Tibial artery (tissue), 4 donors: ENCODE measurements at regions not wholly inside any gene's neighbourhood (a gene's known extent, or its start where the extent isn't known, plus 50 kb on each side); places are given as distances from the start of the nearest gene placed in this dataset.

ENCODE experiments used
- DNase-seq, 2 donors: peaks; one replicate each; pipeline ENCODE4 v3.0.0-alpha.2; 2019
- H3K27ac ChIP-seq, 2 donors: fragments of 200-600 bp; sonication (generic) in 1 of 2; 1 replicate in 1 of 2; 2 replicates in 1 of 2; pipeline ENCODE4 v1.5.1; 2018 to 2019; ENCODE audit warnings: mild to moderate bottlenecking in 1 of 2
- H3K27me3 ChIP-seq, 2 donors: fragments of 200-600 bp; sonication (generic) in 1 of 2; one replicate each; pipeline versions ENCODE4 v1.5.1 to v1.6.0; 2016 to 2019
- H3K36me3 ChIP-seq, 3 donors: fragments of 200-600 bp; sonication (generic) in 2 of 3; one replicate each; pipeline ENCODE4 v1.5.1; 2016 to 2019; ENCODE audit warnings: mild to moderate bottlenecking in 2 of 3
- H3K4me1 ChIP-seq, 4 donors: fragments of 200-600 bp; sonication (generic) in 2 of 4; 1 replicate in 3 of 4; 2 replicates in 1 of 4; pipeline ENCODE4 v1.5.1; 2016 to 2019
- H3K4me3 ChIP-seq, 2 donors: fragments of 200-600 bp; sonication (generic) in 1 of 2; 1 replicate in 1 of 2; 2 replicates in 1 of 2; pipeline ENCODE4 v1.5.1; 2018 to 2019; ENCODE audit warnings: mild to moderate bottlenecking in 2 of 2
- H3K9me3 ChIP-seq, 3 donors: fragments of 200-600 bp; sonication (generic) in 1 of 3; one replicate each; pipeline ENCODE4 v1.5.1; 2016 to 2019
- intact Hi-C: fragments of 100-400 bp; cut with DNase I; formaldehyde crosslinking; loops from one replicate; pipeline ENCODE4 v1.15.0; 2023; ENCODE audit warnings: low total_unique reads
- TF ChIP-seq, protein P1 (sequence below), 2 experiments: fragments of 200-600 bp in 1 of 2; fragments of 450-650 bp in 1 of 2; IDR thresholded peaks; one replicate each; pipeline ENCODE4 v1.5.1; 2017 to 2019; ENCODE audit warnings: antibody characterized with exemption in 2 of 2, mild to moderate bottlenecking in 1 of 2, moderate library complexity in 1 of 2

DNA sequence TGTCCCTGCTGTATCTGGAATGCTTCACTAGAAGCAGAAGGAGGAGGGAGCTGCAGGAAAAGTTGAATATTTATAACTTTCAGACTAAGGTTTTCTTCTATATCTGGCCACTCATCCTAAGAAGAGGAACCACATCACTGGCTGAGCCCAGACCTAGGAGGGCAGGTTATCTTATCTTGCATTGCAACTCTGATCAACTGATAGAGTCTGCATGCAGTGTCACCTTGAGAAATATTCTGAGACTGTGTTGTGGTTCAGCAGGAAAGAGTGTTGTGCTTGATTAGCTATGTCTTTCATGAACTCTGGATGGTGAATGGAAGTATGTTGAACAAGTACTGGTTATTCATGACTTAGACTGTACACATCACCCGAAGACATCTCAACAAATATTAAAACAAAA lies 460.0 kb downstream of the TOX3 start:
- H3K27me3 ChIP-seq: no peaks in the 10 kb centered on the region
- no peak overlapping the region for H3K27ac ChIP-seq
- no peak overlapping the region for H3K4me3 ChIP-seq
- TF ChIP-seq, protein P1, sequence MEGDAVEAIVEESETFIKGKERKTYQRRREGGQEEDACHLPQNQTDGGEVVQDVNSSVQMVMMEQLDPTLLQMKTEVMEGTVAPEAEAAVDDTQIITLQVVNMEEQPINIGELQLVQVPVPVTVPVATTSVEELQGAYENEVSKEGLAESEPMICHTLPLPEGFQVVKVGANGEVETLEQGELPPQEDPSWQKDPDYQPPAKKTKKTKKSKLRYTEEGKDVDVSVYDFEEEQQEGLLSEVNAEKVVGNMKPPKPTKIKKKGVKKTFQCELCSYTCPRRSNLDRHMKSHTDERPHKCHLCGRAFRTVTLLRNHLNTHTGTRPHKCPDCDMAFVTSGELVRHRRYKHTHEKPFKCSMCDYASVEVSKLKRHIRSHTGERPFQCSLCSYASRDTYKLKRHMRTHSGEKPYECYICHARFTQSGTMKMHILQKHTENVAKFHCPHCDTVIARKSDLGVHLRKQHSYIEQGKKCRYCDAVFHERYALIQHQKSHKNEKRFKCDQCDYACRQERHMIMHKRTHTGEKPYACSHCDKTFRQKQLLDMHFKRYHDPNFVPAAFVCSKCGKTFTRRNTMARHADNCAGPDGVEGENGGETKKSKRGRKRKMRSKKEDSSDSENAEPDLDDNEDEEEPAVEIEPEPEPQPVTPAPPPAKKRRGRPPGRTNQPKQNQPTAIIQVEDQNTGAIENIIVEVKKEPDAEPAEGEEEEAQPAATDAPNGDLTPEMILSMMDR (IDR thresholded peaks at IDR 0.05): no peak
- H3K36me3 ChIP-seq: no peaks in the 10 kb centered on the region
- no peak for DNase-seq
- H3K4me1 ChIP-seq: no peaks in the 10 kb centered on the region
- no peaks in the 10 kb centered on the region for H3K9me3 ChIP-seq
- intact Hi-C loops: no loop called here

DNA sequence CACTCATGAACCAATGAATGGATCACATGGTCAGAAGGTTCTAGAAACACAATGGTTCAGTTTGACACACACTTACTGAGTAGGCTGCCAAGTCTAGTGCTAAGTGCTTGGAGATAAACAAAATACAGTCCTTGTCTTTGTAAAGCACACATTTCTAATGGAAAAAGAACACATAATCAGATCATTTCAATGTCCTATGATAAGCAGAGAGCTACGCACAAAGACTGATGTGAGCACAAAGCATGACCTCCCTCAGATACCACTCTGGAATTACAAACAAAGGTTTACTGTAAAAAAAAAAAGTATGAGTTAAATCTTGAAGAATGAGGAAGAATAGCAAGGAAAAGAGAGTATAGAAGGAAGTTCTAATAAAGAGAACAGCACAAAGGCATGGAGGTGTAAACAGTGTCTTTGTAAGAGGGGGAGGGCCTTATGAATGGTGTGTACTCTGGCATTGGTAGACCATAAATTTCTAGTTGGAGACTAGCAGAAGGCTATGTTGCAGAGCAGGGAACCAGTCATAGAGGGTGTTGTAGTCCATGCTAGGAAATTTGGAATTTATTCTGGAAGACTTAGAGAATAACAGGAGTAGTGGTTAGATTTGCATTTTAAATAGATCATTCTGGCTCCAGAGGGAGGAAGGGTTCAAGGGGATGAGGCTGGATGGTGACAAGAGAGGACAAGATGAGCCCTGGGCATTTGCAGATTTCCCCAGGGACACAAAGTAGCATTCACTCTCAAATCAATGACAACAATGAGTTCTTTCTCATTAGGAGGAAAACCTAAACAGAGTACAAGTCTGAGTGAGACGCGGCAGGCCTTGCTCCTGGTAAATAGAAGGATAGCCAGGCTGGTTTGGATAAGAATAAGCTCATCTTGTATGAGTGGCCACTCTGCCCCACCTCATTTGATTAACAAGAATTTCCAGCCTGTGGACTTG lies 468.0 kb downstream of the TOX3 start:
- TF ChIP-seq, protein P1 (IDR thresholded peaks at IDR 0.05): no peak
- DNase-seq: no peak
- Histone ChIP-seq H3K4me3 (no peak overlapping the region), H3K27ac (no peak overlapping the region), H3K27me3 (no peaks in the 10 kb centered on the region), H3K4me1 (no peaks in the 10 kb centered on the region), H3K9me3 (no peaks in the 10 kb centered on the region), H3K36me3 (no peaks in the 10 kb centered on the region)
- intact Hi-C loops: no loop called here

DNA sequence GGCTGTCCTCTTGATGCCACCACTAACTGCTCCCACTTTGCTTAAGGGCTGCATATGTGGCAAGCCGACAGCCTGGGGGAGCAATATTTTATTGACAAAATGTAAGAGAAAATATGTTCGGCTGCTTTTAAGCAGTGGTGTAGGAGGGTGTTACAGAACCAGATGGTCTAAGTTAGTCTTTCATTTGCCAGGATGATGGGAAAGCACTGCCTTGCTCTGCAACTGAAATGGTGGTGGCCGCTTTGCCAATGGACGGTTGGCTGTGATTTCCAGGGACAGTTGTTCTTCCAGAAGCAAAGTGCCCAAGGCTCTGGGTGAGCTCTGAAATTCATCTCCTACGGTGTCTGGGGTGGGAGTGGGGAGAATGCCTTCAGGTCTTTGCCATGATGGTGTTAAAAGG lies 469.3 kb downstream of the TOX3 start:
- Histone ChIP-seq H3K36me3 (no peaks in the 10 kb centered on the region), H3K4me3 (no peak overlapping the region), H3K9me3 (no peaks in the 10 kb centered on the region), H3K27ac (no peak overlapping the region), H3K4me1 (no peaks in the 10 kb centered on the region), H3K27me3 (no peaks in the 10 kb centered on the region)
- intact Hi-C loops: no loop called here
- TF ChIP-seq, protein P1 (IDR thresholded peaks at IDR 0.05): no peak
- no peak for DNase-seq

DNA sequence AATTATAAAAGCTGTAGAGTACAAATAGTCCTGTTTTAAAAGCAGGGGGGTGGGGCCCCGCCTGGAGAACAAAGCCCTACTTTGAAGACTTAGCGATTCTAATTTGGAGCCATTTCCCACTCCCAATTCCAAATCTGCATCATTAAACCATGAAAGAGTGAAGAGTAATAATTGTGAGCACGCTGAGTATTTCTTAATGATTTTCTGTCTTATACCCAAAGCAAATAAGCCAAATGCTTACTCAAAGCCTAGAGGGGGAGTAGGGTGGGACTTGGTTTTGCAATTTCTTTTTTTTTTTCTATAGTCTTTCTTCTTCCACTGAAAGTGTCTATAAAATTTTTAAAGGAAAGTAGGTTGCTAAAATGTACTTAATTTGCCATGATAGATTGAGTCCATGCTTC lies 470.1 kb downstream of the TOX3 start:
- DNase-seq: no peak
- intact Hi-C loops: no loop called here

DNA sequence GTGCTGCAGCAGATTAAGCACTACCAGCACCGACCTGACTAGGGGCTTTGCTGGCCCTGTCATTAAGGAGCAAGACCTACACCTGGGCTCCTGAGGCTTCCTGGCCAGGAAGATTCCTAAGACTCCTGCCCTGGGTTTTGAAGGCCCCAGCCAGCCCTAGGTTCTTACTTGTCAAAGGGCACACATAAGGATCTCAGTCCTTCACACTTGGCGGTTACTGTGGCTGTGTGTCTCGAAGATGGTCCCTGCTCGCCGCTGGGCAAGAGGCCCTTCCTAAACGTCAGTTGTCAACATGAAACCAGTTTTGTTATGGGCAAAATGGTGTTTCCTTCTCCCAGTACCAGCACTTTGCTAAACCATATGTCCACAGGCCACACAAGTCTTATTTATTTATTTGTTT lies 470.6 kb downstream of the TOX3 start:
- DNase-seq: no peak
- no peak overlapping the region for H3K27ac ChIP-seq

More for the DNA sequence above, 470.1 kb downstream of the TOX3 start:
- H3K9me3 ChIP-seq: no peaks in the 10 kb centered on the region
- H3K27me3 ChIP-seq: no peaks in the 10 kb centered on the region
- H3K36me3 ChIP-seq: no peaks in the 10 kb centered on the region
- no peaks in the 10 kb centered on the region for H3K4me1 ChIP-seq
- no peak overlapping the region for H3K4me3 ChIP-seq
- H3K27ac ChIP-seq: no peak overlapping the region
- TF ChIP-seq, protein P1 (IDR thresholded peaks at IDR 0.05): no peak

More for the DNA sequence above, 470.6 kb downstream of the TOX3 start:
- TF ChIP-seq, protein P1 (IDR thresholded peaks at IDR 0.05): no peak
- H3K4me1 ChIP-seq: no peaks in the 10 kb centered on the region
- no peak overlapping the region for H3K4me3 ChIP-seq
- H3K9me3 ChIP-seq: no peaks in the 10 kb centered on the region
- no peaks in the 10 kb centered on the region for H3K36me3 ChIP-seq
- H3K27me3 ChIP-seq: no peaks in the 10 kb centered on the region
- intact Hi-C loops: no loop called here
